Activated T-helper 9 cell treated with anti-CD3 and anti-CD28 coated beads, Interleukin-2, amount 50 U/mL, for 16 hours (primary cell): ENCODE measurements at regions not wholly inside any gene's neighbourhood (a gene's known extent, or its start where the extent isn't known, plus 50 kb on each side); places are given as distances from the start of the nearest gene placed in this dataset.

Experiments
- DNase-seq: peaks from one replicate; pipeline ENCODE4 v3.0.0-alpha.2; 2020; ENCODE audit warnings: low read depth

DNA sequence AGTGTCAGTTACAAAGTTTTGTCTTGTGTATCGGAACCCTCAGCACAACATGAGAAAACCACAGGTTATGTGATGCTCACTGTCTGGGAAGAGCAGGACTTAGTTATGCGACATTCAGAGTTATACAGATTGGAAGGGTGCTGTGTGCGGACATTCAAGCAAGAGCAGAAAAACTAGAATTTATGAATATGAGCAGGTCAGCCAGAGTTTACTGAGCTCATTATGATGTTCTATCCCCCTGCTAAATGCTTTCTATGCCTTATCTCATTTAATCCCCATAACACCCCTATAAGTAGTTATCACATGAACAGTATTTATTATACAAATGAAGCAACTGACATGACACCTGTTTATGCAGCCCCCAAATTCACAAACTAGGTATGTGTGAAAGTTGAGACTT, 1083.2 kb downstream of the FLRT2 start:
- DNase-seq, result no peak

GRCh38 chr14:86604561-86604960, 1074.6 kb downstream of the FLRT2 start:
- DNase-seq, result no peak

GRCh38 chr14:86602263-86602662, 1072.3 kb downstream of the FLRT2 start:
- no peak for DNase-seq

DNA sequence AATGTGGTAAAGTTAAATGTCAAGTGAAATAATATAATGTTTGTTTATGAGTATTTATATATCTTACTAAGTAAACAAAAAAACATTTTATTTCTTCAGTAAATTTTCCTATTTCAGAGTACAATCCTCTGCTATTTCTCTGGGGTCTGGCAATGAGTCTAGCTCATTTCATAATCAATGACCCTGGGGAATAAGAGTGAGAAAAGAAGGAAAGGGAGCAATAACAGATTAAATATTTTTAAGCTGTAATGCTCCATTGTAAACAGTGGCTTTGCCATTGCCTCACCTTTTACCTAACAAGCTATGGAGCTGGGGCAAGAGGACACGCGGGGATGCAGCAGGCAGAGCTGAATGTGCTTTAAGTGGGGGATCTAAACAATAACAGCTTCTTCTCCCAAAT, 1071.9 kb downstream of the FLRT2 start:
- DNase-seq, result no peak

DNA sequence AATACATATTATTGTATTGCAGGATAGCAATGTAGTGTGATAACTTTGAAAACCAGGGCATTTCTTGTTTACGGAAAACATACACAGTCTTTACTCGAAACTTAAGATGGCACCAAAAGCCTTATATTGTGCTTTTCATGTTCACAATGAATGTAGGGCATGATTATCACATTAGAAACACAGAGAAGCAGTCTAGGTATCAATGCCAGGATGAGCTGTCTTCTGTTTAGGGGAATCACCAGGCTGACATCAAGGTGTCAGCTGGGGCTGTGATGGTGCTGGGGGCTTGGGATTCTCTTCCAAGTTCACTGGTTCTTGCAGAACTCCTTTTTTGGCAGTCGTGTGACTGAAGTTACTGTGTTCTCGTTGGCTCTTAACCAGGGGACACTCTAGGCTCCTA, 1067.3 kb downstream of the FLRT2 start:
- DNase-seq, result no peak

DNA sequence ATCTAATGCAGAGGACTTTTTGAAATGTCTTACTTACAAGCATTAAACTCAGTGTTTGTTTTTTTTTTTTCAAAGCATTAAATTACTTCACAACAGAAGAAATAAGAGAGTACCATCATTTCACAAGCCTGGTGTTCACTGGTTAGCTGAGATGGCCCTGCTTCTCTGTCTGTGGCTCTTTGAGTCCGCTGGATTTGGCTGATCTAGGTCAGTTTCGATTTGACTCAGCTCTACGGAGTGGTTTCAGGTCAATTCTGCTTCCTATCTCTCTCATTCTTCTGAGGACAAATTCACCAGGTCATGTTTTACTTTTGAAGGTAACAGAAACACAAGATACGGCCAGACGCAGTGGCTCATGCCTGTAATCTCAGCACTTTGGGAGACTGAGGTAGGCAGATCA, 1066.1 kb downstream of the FLRT2 start:
- DNase-seq, result no peak

- DNase-seq, result no peak
Observed at GRCh38 chr14:86575141-86575540, 1045.2 kb downstream of the FLRT2 start.

- DNase-seq, result no peak
Observed at GRCh38 chr14:86574778-86575129, 1044.8 kb downstream of the FLRT2 start.

DNA sequence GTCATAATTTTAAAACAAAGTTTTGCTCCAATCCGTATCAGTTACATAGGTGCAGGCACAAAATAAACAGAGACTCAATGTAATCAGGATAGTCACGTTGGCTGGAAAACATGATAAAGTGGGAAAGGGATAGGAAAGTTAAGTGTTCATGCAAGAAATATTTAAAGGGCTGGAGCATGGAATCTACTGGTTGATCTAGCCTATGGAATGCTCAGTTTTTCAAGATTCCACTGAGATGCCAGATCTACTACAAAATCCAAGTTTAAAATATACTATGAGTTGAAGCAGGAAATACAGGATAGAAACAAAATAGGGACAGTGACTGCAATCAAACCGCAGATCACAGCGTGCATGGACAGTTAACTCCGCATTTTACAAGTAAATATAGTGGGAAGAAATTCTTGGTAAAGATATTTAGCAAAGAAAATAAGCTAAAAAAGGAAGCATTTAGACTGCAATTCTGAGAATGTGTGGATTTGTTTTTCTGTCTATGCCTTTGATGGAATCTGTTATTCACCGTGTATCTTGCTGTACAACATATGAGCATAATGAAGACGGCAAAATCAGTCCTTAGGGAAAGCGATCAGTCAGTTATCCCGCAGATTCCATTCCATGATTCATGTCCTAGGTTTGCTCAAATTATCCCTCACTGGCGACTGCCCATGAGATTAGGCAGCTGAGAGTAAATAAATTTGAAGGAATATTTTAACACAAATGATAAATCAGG, 1044.3 kb downstream of the FLRT2 start:
- no peak for DNase-seq

DNA sequence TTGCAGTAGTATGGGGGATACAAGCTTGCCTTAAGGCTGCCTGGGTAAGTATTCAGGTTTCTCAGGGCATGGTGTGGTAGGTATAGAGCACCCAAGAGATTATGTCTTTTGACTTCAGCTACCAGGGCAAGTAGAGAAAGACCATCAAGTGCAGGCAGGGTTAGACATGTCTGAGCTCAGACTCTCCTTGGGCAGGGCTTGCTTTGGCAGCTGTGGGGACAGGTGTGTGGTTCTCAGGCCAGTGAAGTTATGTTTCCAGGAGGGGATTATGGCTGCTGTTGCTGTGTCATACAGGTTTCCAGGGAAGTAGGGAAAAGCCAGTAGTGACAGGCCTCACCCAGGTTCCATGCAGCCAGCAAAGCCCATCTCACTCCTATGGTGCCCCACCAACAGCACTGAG, 1040.4 kb downstream of the FLRT2 start:
- DNase-seq, result no peak

GRCh38 chr14:86543521-86543920, 1013.6 kb downstream of the FLRT2 start:
- DNase-seq, result no peak

DNA sequence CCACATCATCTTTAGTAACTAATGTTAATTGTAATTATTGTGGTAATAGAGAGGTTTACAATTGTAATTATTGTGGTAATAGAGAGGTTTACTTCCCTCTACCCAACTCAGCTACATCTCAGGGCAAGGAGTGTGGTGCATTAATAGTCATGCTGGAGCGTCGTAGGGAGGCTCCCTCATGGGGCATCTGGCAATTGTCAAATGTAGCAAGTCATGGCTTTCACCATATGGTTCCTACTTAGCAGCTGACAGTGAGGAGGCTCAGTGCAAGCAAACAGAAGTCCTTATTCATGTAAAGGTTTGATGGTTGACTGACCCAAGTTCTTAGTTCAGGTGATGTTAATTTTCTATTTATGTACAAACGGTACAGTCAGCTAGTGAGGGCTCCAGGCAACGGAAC, 1012.0 kb downstream of the FLRT2 start:
- no peak for DNase-seq

GRCh38 chr14:86540636-86541247, 1010.8 kb downstream of the FLRT2 start:
- no peak for DNase-seq

DNA sequence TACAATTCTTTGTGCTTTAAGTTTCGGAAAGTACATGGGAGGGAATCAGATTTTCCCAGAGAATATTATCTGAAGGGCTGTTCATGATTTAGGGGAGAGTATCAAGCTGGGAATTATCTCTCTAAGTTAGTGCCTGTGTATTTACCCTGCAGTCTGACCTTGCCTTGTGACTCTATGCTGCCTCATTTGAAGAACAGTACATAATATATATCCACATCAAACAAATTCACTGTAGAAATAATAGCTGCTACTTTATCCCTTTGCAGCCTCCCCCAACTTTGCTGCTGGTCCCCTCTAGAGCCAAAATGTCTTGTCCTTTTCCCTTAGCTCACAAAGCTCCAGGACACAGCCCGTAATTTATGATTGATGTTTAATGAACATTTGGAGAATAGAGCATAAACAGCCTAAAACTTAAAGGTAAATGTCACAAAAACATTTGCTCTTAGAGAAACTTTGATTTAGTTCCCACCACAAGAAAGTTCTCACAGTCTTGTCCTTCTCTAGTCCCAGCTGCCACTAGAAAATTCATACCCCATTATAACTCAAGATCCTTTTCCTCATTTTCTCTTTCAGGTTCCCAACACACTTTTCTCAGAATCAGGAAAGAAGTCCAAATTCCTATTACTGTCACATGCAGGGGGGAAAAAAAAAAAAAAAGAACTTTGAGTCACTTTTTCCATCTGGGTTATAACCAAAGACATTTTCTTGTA, 1009.6 kb downstream of the FLRT2 start:
- no peak for DNase-seq

DNA sequence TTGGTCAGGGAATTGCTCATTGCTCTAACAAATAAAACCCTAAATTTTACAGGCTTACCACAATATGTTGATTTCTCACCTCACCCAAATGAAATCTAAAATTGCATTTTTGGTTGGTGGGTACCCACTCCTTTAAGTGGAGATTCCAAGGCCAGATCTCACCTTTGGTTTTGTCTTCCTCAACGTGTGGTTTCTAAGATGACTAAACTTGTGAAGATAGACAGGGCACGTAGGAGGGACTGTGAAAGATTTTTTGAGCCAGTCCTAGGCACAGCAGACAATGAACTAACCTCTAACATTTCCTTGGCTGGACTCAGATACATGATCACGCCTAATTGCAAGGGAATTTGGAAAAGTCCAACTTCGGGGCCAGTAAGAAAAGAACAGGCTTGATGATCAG, 1003.9 kb downstream of the FLRT2 start:
- DNase-seq, result no peak

- no peak for DNase-seq
Observed at GRCh38 chr14:86532219-86532618, 1002.3 kb downstream of the FLRT2 start.

DNA sequence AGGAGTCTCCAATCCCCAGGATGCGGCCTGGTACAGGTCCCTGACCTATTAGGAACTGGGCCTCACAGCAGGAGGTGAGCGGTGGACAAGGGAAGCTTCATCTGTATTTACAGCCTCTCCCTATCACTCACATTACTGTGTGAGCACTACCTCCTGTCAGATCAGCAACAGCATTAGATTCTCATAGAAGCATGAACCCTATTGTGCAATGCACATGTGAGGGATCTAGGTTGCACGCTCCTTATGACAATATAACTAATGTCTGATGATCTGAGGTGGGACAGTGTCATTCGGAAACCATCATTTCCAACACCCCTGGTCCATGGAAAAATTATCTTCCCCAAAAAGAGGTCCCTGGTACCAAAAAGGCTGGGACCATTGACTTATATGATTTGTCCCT, 1000.5 kb downstream of the FLRT2 start:
- no peak for DNase-seq

GRCh38 chr14:86527312-86527711, 997.4 kb downstream of the FLRT2 start:
- DNase-seq, result no peak

- DNase-seq, result no peak
Observed at GRCh38 chr14:86525673-86526072, 995.7 kb downstream of the FLRT2 start.

DNA sequence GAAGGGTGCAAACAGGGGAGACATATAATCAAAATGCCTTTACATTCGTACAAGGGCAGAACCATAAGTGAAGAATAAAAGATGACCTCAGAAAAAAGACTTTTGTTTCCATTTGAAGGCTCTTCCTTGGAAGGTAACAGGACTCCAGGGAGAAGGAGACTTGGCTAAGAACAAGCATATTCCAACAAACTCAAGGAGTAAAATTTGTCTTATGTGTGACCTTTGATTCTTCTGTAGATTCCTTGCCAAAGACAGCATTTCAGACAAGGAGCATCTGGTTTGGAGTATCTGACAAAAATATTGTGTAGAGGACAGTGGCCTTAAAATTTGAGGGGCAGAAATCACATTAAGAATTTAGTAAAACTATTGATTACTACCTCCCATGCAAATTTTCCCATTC, 991.9 kb downstream of the FLRT2 start:
- no peak for DNase-seq

- no peak for DNase-seq
Observed at GRCh38 chr14:86521031-86521730, 991.2 kb downstream of the FLRT2 start.

DNA sequence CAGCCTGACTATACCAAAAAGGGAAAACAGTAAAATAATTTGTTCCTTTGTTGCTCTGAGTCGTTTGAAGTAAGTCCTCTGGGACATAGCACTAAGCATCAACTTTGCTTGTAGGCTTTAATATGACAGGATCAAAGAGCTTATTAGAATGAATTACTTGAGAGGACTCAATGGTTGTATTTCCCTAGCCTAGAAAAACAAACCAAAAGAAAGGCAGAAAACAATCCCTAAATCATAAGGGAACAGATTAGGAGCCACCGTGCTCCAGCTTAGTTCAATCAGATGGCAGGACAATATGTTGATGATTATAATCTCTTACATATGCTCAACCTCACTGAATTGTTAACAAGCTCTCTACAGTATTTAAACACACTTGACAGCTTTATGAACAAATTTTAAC, 988.4 kb downstream of the FLRT2 start:
- DNase-seq, result no peak

DNA sequence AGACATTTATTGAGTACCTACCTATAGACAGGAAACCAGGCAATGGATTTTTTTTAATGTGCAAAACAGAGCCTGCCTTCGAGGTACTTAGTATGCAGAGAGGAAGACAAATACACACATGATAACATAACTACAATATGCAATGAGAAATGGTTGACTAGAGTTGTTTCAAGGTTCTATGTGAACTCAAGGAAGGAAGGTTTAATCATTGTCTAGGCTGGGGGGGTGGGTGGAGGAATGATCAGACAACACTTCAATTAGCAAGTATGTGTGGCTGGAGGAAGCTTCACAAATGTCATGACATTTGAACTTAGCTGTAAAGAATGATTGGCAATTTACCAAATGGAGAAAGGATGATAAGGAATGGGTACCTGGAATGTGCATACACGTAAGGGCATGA, 985.3 kb downstream of the FLRT2 start:
- DNase-seq, result no peak
